ENCODE measurements at regions not wholly inside any gene's neighbourhood (a gene's known extent, or its start where the extent isn't known, plus 50 kb on each side); places are given as distances from the start of the nearest gene placed in this dataset.
"Not testable (repeated sequence)": the region's sequence is repeated elsewhere in the genome, so short reads cannot be mapped to it uniquely, and the experiment has no call there.

GRCh38 chr4:17024425-17024824 is 126.0 kb upstream of the LDB2 start:
- Mint-ChIP-seq H3K27ac (ENCODE audit: unreplicated experiment) (no peak overlapping the region), H3K36me3 (ENCODE audit: insufficient read depth, unreplicated experiment) (no peaks in the 10 kb centered on the region), H3K27me3 (ENCODE audit: unreplicated experiment) (no peaks in the 10 kb centered on the region), H3K4me3 (ENCODE audit: low read depth, unreplicated experiment) (no peak overlapping the region), H3K9me3 (ENCODE audit: low read depth, unreplicated experiment) (peaks cover 2% of the 10 kb centered on the region), H3K4me1 (ENCODE audit: low read depth, unreplicated experiment) (peaks cover 12% of the 10 kb centered on the region)
- no TSS peak for BruUV-seq (replicated peaks)
- intact Hi-C loops (cut with micrococcal nuclease; ENCODE audit: unreplicated experiment) = no loop called here
- no peak for TF ChIP-seq CTCF (IDR thresholded peaks at IDR 0.05; ENCODE audit: unreplicated experiment)
- CTCF ChIA-PET = no interaction called here
- no peak for DNase-seq

- DNase-seq = no peak
- Mint-ChIP-seq H3K27me3 (ENCODE audit: unreplicated experiment) (no peaks in the 10 kb centered on the region), H3K4me1 (ENCODE audit: low read depth, unreplicated experiment) (no peaks in the 10 kb centered on the region), H3K36me3 (ENCODE audit: insufficient read depth, unreplicated experiment) (no peaks in the 10 kb centered on the region), H3K9me3 (ENCODE audit: low read depth, unreplicated experiment) (no peaks in the 10 kb centered on the region), H3K27ac (ENCODE audit: unreplicated experiment) (no peak overlapping the region), H3K4me3 (ENCODE audit: low read depth, unreplicated experiment) (no peak overlapping the region)
- no peak for TF ChIP-seq CTCF (IDR thresholded peaks at IDR 0.05; ENCODE audit: unreplicated experiment)
- no TSS peak for BruUV-seq (replicated peaks)
- intact Hi-C loops (cut with micrococcal nuclease; ENCODE audit: unreplicated experiment) = no loop called here
- CTCF ChIA-PET = no interaction called here
These were observed 122.5 kb upstream of the LDB2 start for GRCh38 chr4:17020901-17021300.

GRCh38 chr4:17020451-17020850 is 122.0 kb upstream of the LDB2 start:
- no peak for DNase-seq
- H3K4me3 Mint-ChIP-seq (ENCODE audit: low read depth, unreplicated experiment) = no peak overlapping the region
- H3K9me3 Mint-ChIP-seq (ENCODE audit: low read depth, unreplicated experiment) = no peaks in the 10 kb centered on the region
- BruUV-seq (replicated peaks) = no TSS peak
- intact Hi-C loops (cut with micrococcal nuclease; ENCODE audit: unreplicated experiment) = no loop called here
- H3K27me3 Mint-ChIP-seq (ENCODE audit: unreplicated experiment) = no peaks in the 10 kb centered on the region
- CTCF ChIA-PET = no interaction called here
- no peak for TF ChIP-seq CTCF (IDR thresholded peaks at IDR 0.05; ENCODE audit: unreplicated experiment)
- H3K36me3 Mint-ChIP-seq (ENCODE audit: insufficient read depth, unreplicated experiment) = no peaks in the 10 kb centered on the region
- no peaks in the 10 kb centered on the region for H3K4me1 Mint-ChIP-seq (ENCODE audit: low read depth, unreplicated experiment)
- no peak overlapping the region for H3K27ac Mint-ChIP-seq (ENCODE audit: unreplicated experiment)

- CTCF ChIA-PET; H3K36me3 Mint-ChIP-seq (ENCODE audit: insufficient read depth, unreplicated experiment); H3K27me3 Mint-ChIP-seq (ENCODE audit: unreplicated experiment); DNase-seq; BruUV-seq (replicated peaks); H3K9me3 Mint-ChIP-seq (ENCODE audit: low read depth, unreplicated experiment); H3K27ac Mint-ChIP-seq (ENCODE audit: unreplicated experiment); H3K4me1 Mint-ChIP-seq (ENCODE audit: low read depth, unreplicated experiment); intact Hi-C loops (cut with micrococcal nuclease; ENCODE audit: unreplicated experiment); H3K4me3 Mint-ChIP-seq (ENCODE audit: low read depth, unreplicated experiment): not testable (repeated sequence)
These were observed 120.2 kb upstream of the LDB2 start for GRCh38 chr4:17018621-17019020.

GRCh38 chr4:17018013-17018412 is 119.6 kb upstream of the LDB2 start:
- TF ChIP-seq CTCF (IDR thresholded peaks at IDR 0.05; ENCODE audit: unreplicated experiment) = no peak
- no peaks in the 10 kb centered on the region for H3K4me1 Mint-ChIP-seq (ENCODE audit: low read depth, unreplicated experiment)
- CTCF ChIA-PET = no interaction called here
- no peaks in the 10 kb centered on the region for H3K9me3 Mint-ChIP-seq (ENCODE audit: low read depth, unreplicated experiment)
- no peak overlapping the region for H3K4me3 Mint-ChIP-seq (ENCODE audit: low read depth, unreplicated experiment)
- H3K27me3 Mint-ChIP-seq (ENCODE audit: unreplicated experiment) = no peaks in the 10 kb centered on the region
- intact Hi-C loops (cut with micrococcal nuclease; ENCODE audit: unreplicated experiment) = no loop called here
- no peaks in the 10 kb centered on the region for H3K36me3 Mint-ChIP-seq (ENCODE audit: insufficient read depth, unreplicated experiment)
- H3K27ac Mint-ChIP-seq (ENCODE audit: unreplicated experiment) = no peak overlapping the region
- no TSS peak for BruUV-seq (replicated peaks)
- no peak for DNase-seq
